ENCODE measurements at regions not wholly inside any gene's neighbourhood (a gene's known extent, or its start where the extent isn't known, plus 50 kb on each side); places are given as distances from the start of the nearest gene placed in this dataset.

- Histone ChIP-seq H3K4me3 (no peak overlapping the region), H3K9me3 (no peaks in the 10 kb centered on the region), H3K27ac (no peak overlapping the region), H3K4me1 (no peaks in the 10 kb centered on the region), H3K4me2 (no peak overlapping the region)
- DNase-seq (ENCODE audit: low read depth in 1 of 2, low spot score in 1 of 2) = no peak
- no peak for FAIRE-seq
- ChIA-PET CTCF (interaction anchor here (0.6 kb wide), 1 partner anchor 29 kb away, joined by 4 read pairs; no protein-coding TSS in a partner anchor), POLR2A (no interaction called here)
- TF ChIP-seq RFX5 (IDR thresholded peaks at IDR 0.05) (no peak), CHD4 (IDR thresholded peaks at IDR 0.05; ENCODE audit: borderline replicate concordance) (no peak), EP300 (IDR thresholded peaks at IDR 0.05) (no peak), NPAS2 (CRISPR knock-in tag; IDR thresholded peaks at IDR 0.05; ENCODE audit: borderline replicate concordance) (no peak), ESRRA (IDR thresholded peaks at IDR 0.05; ENCODE audit: borderline replicate concordance, low read length) (no peak), RAD21 (conservative IDR thresholded peaks at IDR 0.05 in 1 of 2, IDR thresholded peaks at IDR 0.05 in 1 of 2) (no peak), ZSCAN20 (CRISPR knock-in tag; IDR thresholded peaks at IDR 0.05) (no peak), SREBF2 (IDR thresholded peaks at IDR 0.05) (no peak), CTCF (IDR thresholded peaks at IDR 0.05) (no peak), NR3C1 (IDR thresholded peaks at IDR 0.05) (no peak), MYC (IDR thresholded peaks at IDR 0.05; ENCODE audit: borderline replicate concordance, low read length) (no peak), BHLHE40 (IDR thresholded peaks at IDR 0.05; ENCODE audit: low read depth, low read length) (no peak), ELK1 (IDR thresholded peaks at IDR 0.05; ENCODE audit: low read depth, low read length) (no peak), HDAC2 (IDR thresholded peaks at IDR 0.05) (no peak), ZC3H11A (IDR thresholded peaks at IDR 0.05) (no peak), KDM1A (IDR thresholded peaks at IDR 0.05; ENCODE audit: low read depth) (no peak), JUNB (IDR thresholded peaks at IDR 0.05) (no peak), RCOR1 (IDR thresholded peaks at IDR 0.05; ENCODE audit: low read depth, low read length) (no peak), EHMT2 (IDR thresholded peaks at IDR 0.05; ENCODE audit: low read depth) (no peak), RNF2 (IDR thresholded peaks at IDR 0.05; ENCODE audit: borderline replicate concordance, low read depth) (no peak)
- WGBS (ENCODE audit: missing lambda C conversion rate) = 72% methylated on average over 4 of the region's 4 CpGs
- ATAC-seq = no peak
Measured at GRCh38 chr2:173830170-173830569, 135.0 kb downstream of the SP3 start.

- Histone ChIP-seq H3K4me3 (no peak overlapping the region), H3K9me3 (no peaks in the 10 kb centered on the region), H3K27ac (no peak overlapping the region), H3K4me1 (no peaks in the 10 kb centered on the region), H3K4me2 (no peak overlapping the region)
- ChIA-PET POLR2A (no interaction called here), CTCF (no interaction called here)
- no peak for FAIRE-seq
- ATAC-seq = no peak
- DNase-seq (ENCODE audit: low read depth in 1 of 2, low spot score in 1 of 2) = no peak
- TF ChIP-seq FOXS1 (CRISPR knock-in tag; IDR thresholded peaks at IDR 0.05) = no peak
- no peak for TF ChIP-seq BCL3 (IDR thresholded peaks at IDR 0.05)
- no peak for TF ChIP-seq JUN (IDR thresholded peaks at IDR 0.05)
- no peak for TF ChIP-seq MAZ (IDR thresholded peaks at IDR 0.05; ENCODE audit: borderline replicate concordance, low read depth, low read length)
- TF ChIP-seq ZSCAN20 (CRISPR knock-in tag; IDR thresholded peaks at IDR 0.05) = no peak
- no peak for TF ChIP-seq CBX2 (IDR thresholded peaks at IDR 0.05; ENCODE audit: borderline replicate concordance, low read depth)
- TF ChIP-seq FOSL2 (IDR thresholded peaks at IDR 0.05) = no peak
- no peak for TF ChIP-seq FOSL2 (CRISPR knock-in tag; IDR thresholded peaks at IDR 0.05)
- no peak for TF ChIP-seq ZC3H11A (IDR thresholded peaks at IDR 0.05)
- TF ChIP-seq EHF (CRISPR knock-in tag; IDR thresholded peaks at IDR 0.05) = no peak
- TF ChIP-seq PBX3 (IDR thresholded peaks at IDR 0.05) = no peak
- no peak for TF ChIP-seq POLR2AphosphoS2 (conservative IDR thresholded peaks at IDR 0.05; ENCODE audit: low read length)
- TF ChIP-seq HDAC2 (IDR thresholded peaks at IDR 0.05) = no peak
- TF ChIP-seq RNF2 (IDR thresholded peaks at IDR 0.05; ENCODE audit: borderline replicate concordance, low read depth) = no peak
- no peak for TF ChIP-seq EHMT2 (IDR thresholded peaks at IDR 0.05; ENCODE audit: low read depth)
- WGBS (ENCODE audit: missing lambda C conversion rate) = 75% methylated on average over 11 of the region's 11 CpGs
Measured at GRCh38 chr2:173831312-173832229, 133.6 kb downstream of the SP3 start.

All from A549 (cell line).